ENCODE measurements at regions not wholly inside any gene's neighbourhood (a gene's known extent, or its start where the extent isn't known, plus 50 kb on each side); places are given as distances from the start of the nearest gene placed in this dataset.

GRCh38 chr14:34211732-34212131 is 250.3 kb downstream of the SPTSSA start:
- DNase-seq: peak in 1 of 5 experiments; percentile 75

- no peak for DNase-seq
Measured at GRCh38 chr14:34208532-34208931, 253.5 kb downstream of the SPTSSA start.

- no peak for DNase-seq
Measured at GRCh38 chr14:34205799-34206198, 254.9 kb upstream of the EGLN3 start.

- peak in 1 of 5 experiments; percentile 53 for DNase-seq
Measured at GRCh38 chr14:34204774-34205173, 253.9 kb upstream of the EGLN3 start.

- DNase-seq: peak in 1 of 5 experiments; percentile 41
Measured at GRCh38 chr14:34203251-34203722, 252.4 kb upstream of the EGLN3 start.

- DNase-seq: peak in 1 of 5 experiments; percentile 52
Measured at GRCh38 chr14:34201909-34202637, 251.2 kb upstream of the EGLN3 start.

GRCh38 chr14:34199585-34199984 is 248.7 kb upstream of the EGLN3 start:
- DNase-seq: peak in 2 of 5 experiments; percentile 18 to 86

- no peak for DNase-seq
Measured at GRCh38 chr14:34198096-34198495, 247.2 kb upstream of the EGLN3 start.

GRCh38 chr14:34195964-34196363 is 245.1 kb upstream of the EGLN3 start:
- DNase-seq: no peak

- no peak for DNase-seq
Measured at GRCh38 chr14:34190717-34191116, 239.8 kb upstream of the EGLN3 start.

GRCh38 chr14:34189866-34190265 is 239.0 kb upstream of the EGLN3 start:
- DNase-seq: no peak

GRCh38 chr14:34187519-34188044 is 236.7 kb upstream of the EGLN3 start:
- DNase-seq: no peak

- DNase-seq: no peak
Measured at GRCh38 chr14:34187061-34187460, 236.2 kb upstream of the EGLN3 start.

- DNase-seq: no peak
Measured at GRCh38 chr14:34184126-34184525, 233.3 kb upstream of the EGLN3 start.

GRCh38 chr14:34183478-34183877 is 232.6 kb upstream of the EGLN3 start:
- DNase-seq: no peak

- no peak for DNase-seq
Measured at GRCh38 chr14:34181338-34181737, 230.5 kb upstream of the EGLN3 start.

- DNase-seq: no peak
Measured at GRCh38 chr14:34180869-34181268, 230.0 kb upstream of the EGLN3 start.

- DNase-seq: no peak
Measured at GRCh38 chr14:34180434-34180833, 229.6 kb upstream of the EGLN3 start.

- no peak for DNase-seq
Measured at GRCh38 chr14:34179727-34180126, 228.9 kb upstream of the EGLN3 start.

- no peak for DNase-seq
Measured at GRCh38 chr14:34177466-34177865, 226.6 kb upstream of the EGLN3 start.

GRCh38 chr14:34175574-34175973 is 224.7 kb upstream of the EGLN3 start:
- no peak for DNase-seq

- no peak for DNase-seq
Measured at GRCh38 chr14:34174973-34175372, 224.1 kb upstream of the EGLN3 start.

GRCh38 chr14:34173916-34174315 is 223.0 kb upstream of the EGLN3 start:
- no peak for DNase-seq

GRCh38 chr14:34172550-34173368 is 221.9 kb upstream of the EGLN3 start:
- no peak for DNase-seq
